ENCODE measurements at regions not wholly inside any gene's neighbourhood (a gene's known extent, or its start where the extent isn't known, plus 50 kb on each side); places are given as distances from the start of the nearest gene placed in this dataset.

DNA sequence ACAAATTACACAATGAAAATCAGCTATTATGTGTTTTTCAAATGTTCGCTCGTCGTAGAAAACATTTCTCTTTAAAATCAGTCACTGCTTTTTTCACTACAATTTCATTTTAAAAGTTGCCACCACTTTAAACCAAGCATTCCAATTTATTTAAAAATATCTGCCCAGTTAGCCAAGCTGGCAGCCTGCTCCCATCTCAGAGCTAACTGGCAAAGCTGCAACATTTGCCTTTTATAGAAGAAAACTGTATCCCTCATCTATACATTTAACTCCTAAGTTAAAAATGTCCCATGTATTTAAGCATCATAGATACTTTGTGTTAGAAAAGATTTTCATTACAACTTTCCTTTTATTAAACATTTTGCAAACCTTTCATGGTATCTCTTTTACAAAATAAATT lies 294.9 kb upstream of the ADAMTS16 start:
- Histone ChIP-seq H3K4me1 (ENCODE audit: control insufficient read depth, insufficient read depth, low read length) (no peaks in the 10 kb centered on the region), H3K9ac (ENCODE audit: low read length) (no peak overlapping the region), H3K36me3 (ENCODE audit: control insufficient read depth, insufficient read depth, low read length, severe bottlenecking) (no peaks in the 10 kb centered on the region), H3K4me3 (ENCODE audit: low read length) (no peak overlapping the region), H3K27me3 (replicated peaks; ENCODE audit: control insufficient read depth, insufficient read depth, low read length) (no peaks in the 10 kb centered on the region), H3K9me3 (ENCODE audit: control insufficient read depth, low read length) (no peaks in the 10 kb centered on the region)
- DNase-seq (ENCODE audit: low read depth) = no peak

DNA sequence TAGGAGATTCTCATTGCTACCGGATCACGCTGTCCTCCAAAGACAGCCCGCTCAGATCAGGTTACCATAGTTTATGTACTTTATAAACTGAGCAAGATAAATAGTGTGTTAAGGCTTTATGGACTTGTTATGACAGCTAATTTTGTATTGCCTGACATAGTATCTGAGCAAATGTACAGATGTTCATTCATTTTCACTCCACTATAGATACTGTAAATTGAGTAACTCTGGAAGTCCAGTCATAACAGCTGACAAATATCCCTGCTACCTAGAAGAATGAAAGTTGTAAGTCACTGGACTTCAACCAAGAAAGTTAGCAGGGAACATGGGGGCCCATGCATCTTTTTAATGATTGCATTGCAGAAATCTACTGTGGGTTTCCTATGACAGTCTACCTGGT lies 292.4 kb upstream of the ADAMTS16 start:
- Histone ChIP-seq H3K4me3 (ENCODE audit: low read length) (no peak overlapping the region), H3K9ac (ENCODE audit: low read length) (no peak overlapping the region), H3K4me1 (ENCODE audit: control insufficient read depth, insufficient read depth, low read length) (no peaks in the 10 kb centered on the region), H3K36me3 (ENCODE audit: control insufficient read depth, insufficient read depth, low read length, severe bottlenecking) (no peaks in the 10 kb centered on the region), H3K9me3 (ENCODE audit: control insufficient read depth, low read length) (no peaks in the 10 kb centered on the region), H3K27me3 (replicated peaks; ENCODE audit: control insufficient read depth, insufficient read depth, low read length) (no peaks in the 10 kb centered on the region)
- DNase-seq (ENCODE audit: low read depth) = no peak

DNA sequence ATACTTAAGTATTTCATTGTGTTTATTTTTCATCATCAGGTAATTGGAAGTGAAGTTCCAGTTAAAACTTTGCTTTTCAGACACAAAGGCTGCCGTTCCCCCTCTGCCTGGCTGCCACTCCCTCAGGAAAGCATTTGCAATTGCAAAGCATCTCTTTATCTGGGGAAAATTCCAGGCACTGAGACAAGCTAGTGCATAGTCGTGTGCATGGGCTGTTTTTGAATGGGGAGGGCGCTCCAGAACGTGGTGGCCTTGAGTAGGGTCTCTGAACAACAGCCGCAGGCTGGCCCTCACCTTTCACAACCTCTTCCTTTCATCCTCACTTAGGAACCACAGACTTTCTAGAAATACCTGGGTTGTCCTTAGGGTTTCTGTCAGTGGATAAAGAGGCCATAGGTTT lies 285.1 kb upstream of the ADAMTS16 start:
- H3K9me3 ChIP-seq (ENCODE audit: control insufficient read depth, low read length) = no peaks in the 10 kb centered on the region
- H3K4me3 ChIP-seq (ENCODE audit: low read length) = no peak overlapping the region
- no peaks in the 10 kb centered on the region for H3K4me1 ChIP-seq (ENCODE audit: control insufficient read depth, insufficient read depth, low read length)
- no peak for DNase-seq (ENCODE audit: low read depth)
- no peaks in the 10 kb centered on the region for H3K36me3 ChIP-seq (ENCODE audit: control insufficient read depth, insufficient read depth, low read length, severe bottlenecking)
- no peak overlapping the region for H3K9ac ChIP-seq (ENCODE audit: low read length)
- peaks cover 3% of the 10 kb centered on the region for H3K27me3 ChIP-seq (replicated peaks; ENCODE audit: control insufficient read depth, insufficient read depth, low read length)

DNA sequence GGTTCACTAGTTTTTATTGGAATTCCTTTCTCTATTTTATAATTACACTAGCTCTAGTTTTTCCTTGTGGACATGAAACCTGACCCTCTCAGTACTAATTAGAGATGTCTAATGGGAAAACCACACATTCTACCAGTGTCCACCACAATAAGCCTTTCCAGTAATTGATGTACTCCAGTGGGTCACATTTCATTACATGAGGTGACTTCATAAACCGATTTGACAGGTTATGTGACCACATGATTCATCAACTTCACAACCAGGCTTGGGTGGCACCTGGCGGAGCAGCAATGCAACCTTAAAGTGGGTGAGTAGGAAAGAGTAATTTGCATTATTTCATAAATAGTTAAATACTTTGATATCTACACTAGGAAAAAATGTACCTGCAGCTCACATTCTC lies 284.2 kb upstream of the ADAMTS16 start:
- Histone ChIP-seq H3K9me3 (ENCODE audit: control insufficient read depth, low read length) (no peaks in the 10 kb centered on the region), H3K4me1 (ENCODE audit: control insufficient read depth, insufficient read depth, low read length) (no peaks in the 10 kb centered on the region), H3K27me3 (replicated peaks; ENCODE audit: control insufficient read depth, insufficient read depth, low read length) (peaks cover 3% of the 10 kb centered on the region), H3K36me3 (ENCODE audit: control insufficient read depth, insufficient read depth, low read length, severe bottlenecking) (no peaks in the 10 kb centered on the region), H3K9ac (ENCODE audit: low read length) (no peak overlapping the region), H3K4me3 (ENCODE audit: low read length) (no peak overlapping the region)
- DNase-seq (ENCODE audit: low read depth) = no peak

DNA sequence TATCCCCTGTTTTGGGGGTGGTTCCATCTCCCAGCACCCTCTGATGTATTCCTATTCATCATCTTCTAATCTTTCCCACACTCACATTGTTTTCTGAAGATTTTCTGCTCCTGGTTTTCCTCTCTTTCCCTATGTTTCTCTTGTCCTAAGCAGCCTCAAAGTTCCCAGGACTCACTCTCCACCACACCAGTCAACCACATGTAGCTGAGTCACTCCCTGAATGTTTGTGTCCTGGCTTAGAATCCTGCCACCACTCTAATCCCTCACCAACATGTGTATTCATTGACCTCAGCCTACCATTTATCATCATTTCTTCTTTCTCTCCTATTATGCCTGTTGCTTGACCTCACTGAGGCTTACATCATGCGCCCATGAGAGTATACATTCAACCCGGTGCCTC lies 282.4 kb upstream of the ADAMTS16 start:
- no peak for DNase-seq (ENCODE audit: low read depth)
- Histone ChIP-seq H3K9me3 (ENCODE audit: control insufficient read depth, low read length) (no peaks in the 10 kb centered on the region), H3K9ac (ENCODE audit: low read length) (no peak overlapping the region), H3K4me1 (ENCODE audit: control insufficient read depth, insufficient read depth, low read length) (no peaks in the 10 kb centered on the region), H3K36me3 (ENCODE audit: control insufficient read depth, insufficient read depth, low read length, severe bottlenecking) (no peaks in the 10 kb centered on the region), H3K27me3 (replicated peaks; ENCODE audit: control insufficient read depth, insufficient read depth, low read length) (peaks cover 3% of the 10 kb centered on the region), H3K4me3 (ENCODE audit: low read length) (no peak overlapping the region)

DNA sequence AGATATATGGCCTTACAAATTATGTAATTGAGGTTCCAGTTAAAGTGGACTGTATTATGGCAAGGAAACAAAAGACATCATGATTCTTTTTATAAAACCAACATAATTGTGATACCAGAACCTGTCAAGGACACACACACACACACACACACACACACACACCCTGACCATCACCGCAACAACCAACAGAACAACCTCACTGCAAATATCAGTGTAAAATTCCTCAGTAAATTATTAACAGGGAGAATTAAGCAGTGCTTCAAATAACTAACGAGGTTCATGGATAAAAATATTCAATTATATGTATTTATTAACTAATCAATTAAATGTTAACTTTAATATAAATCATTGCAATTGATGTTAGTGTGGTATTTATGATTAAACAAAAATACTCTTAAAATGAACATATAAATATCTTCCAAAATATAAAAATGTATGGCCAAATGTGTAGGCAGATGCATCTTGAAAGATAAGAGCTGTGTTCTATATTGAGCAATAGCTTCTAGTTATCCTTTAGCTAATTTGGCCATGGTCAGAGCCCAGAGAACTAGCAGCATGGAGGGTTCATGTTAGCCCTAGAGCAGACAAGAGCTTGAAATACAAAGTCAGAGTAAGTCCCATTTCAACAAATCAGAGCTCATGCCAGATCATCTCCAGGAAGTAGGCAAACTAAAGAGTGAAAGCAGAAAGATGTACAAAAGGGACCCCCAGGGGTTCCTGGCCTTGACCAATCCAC lies 280.5 kb upstream of the ADAMTS16 start:
- H3K27me3 ChIP-seq (replicated peaks; ENCODE audit: control insufficient read depth, insufficient read depth, low read length) = no peaks in the 10 kb centered on the region
- H3K36me3 ChIP-seq (ENCODE audit: control insufficient read depth, insufficient read depth, low read length, severe bottlenecking) = no peaks in the 10 kb centered on the region
- no peaks in the 10 kb centered on the region for H3K9me3 ChIP-seq (ENCODE audit: control insufficient read depth, low read length)
- no peak overlapping the region for H3K4me3 ChIP-seq (ENCODE audit: low read length)
- no peaks in the 10 kb centered on the region for H3K4me1 ChIP-seq (ENCODE audit: control insufficient read depth, insufficient read depth, low read length)
- DNase-seq (ENCODE audit: low read depth) = no peak
- H3K9ac ChIP-seq (ENCODE audit: low read length) = no peak overlapping the region

DNA sequence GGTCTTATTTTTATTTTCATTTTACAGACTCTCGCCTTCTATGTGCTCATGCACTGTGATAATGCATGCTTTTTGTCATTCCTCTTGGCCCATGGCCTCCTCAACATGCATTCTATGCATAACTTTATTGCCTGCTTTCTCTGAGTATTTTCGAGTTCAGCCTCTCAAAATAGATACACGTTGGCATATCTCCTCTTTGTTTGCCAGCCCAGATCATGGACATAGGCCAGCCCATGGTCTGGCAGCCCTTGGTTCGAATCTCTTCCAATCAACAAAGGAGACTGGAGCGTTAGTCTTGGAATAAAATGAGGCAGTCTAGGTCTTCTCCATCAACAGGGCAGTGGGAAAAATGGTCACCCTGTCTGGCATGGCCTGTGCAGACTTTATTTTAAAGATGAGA lies 279.5 kb upstream of the ADAMTS16 start:
- no peaks in the 10 kb centered on the region for H3K27me3 ChIP-seq (replicated peaks; ENCODE audit: control insufficient read depth, insufficient read depth, low read length)
- H3K36me3 ChIP-seq (ENCODE audit: control insufficient read depth, insufficient read depth, low read length, severe bottlenecking) = no peaks in the 10 kb centered on the region
- no peak overlapping the region for H3K4me3 ChIP-seq (ENCODE audit: low read length)
- no peaks in the 10 kb centered on the region for H3K4me1 ChIP-seq (ENCODE audit: control insufficient read depth, insufficient read depth, low read length)
- H3K9me3 ChIP-seq (ENCODE audit: control insufficient read depth, low read length) = no peaks in the 10 kb centered on the region
- DNase-seq (ENCODE audit: low read depth) = no peak
- H3K9ac ChIP-seq (ENCODE audit: low read length) = no peak overlapping the region

DNA sequence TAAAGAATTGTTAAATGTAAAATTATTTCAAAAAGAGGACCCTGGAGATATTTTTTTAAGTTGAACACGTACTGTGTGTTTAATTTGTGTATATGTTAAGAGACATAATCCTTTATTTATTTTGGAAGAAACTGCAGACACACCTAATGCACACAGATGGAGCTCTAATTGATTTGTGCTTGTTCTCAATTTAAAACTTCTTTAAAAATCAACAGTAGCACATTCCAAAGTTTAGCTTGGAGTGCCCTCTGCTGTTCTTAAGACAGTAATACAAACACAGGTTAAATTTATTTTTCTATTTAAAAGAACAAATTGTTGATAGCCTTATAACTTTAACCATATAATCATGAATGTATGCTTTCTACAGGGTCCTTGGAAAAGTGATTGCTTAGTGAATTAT lies 277.6 kb upstream of the ADAMTS16 start:
- H3K9ac ChIP-seq (ENCODE audit: low read length) = no peak overlapping the region
- H3K4me1 ChIP-seq (ENCODE audit: control insufficient read depth, insufficient read depth, low read length) = no peaks in the 10 kb centered on the region
- no peaks in the 10 kb centered on the region for H3K9me3 ChIP-seq (ENCODE audit: control insufficient read depth, low read length)
- peaks cover under 1% of the 10 kb centered on the region for H3K27me3 ChIP-seq (replicated peaks; ENCODE audit: control insufficient read depth, insufficient read depth, low read length)
- DNase-seq (ENCODE audit: low read depth) = peak; percentile 55
- no peak overlapping the region for H3K4me3 ChIP-seq (ENCODE audit: low read length)
- H3K36me3 ChIP-seq (ENCODE audit: control insufficient read depth, insufficient read depth, low read length, severe bottlenecking) = no peaks in the 10 kb centered on the region

DNA sequence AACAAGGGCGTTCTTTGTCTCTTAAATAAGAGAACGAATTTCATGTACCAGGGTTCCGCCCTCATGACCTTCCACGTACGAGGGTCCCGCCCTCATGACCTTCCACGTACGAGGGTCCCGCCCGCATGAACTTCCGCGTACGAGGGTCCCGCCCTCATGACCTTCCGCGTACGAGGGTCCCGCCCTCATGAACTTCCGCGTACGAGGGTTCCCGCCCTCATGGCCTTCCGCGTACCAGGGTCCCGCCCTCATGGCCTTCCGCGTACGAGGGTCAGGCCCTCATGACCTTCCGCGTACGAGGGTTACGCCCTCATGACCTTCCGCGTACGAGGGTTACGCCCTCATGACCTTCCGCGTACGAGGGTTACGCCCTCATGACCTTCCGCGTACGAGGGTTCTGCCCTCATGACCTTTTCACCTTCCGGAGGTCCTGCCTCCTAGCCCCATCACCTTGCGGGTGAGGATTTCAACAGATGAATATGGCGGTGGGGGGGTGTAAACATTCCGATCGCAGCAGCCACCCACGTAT lies 273.9 kb upstream of the ADAMTS16 start:
- Histone ChIP-seq H3K9me3 (ENCODE audit: control insufficient read depth, low read length) (no peaks in the 10 kb centered on the region), H3K9ac (ENCODE audit: low read length) (no peak overlapping the region), H3K27me3 (replicated peaks; ENCODE audit: control insufficient read depth, insufficient read depth, low read length) (peaks cover 18% of the 10 kb centered on the region), H3K4me1 (ENCODE audit: control insufficient read depth, insufficient read depth, low read length) (no peaks in the 10 kb centered on the region), H3K4me3 (ENCODE audit: low read length) (no peak overlapping the region), H3K36me3 (ENCODE audit: control insufficient read depth, insufficient read depth, low read length, severe bottlenecking) (no peaks in the 10 kb centered on the region)
- no peak for DNase-seq (ENCODE audit: low read depth)

DNA sequence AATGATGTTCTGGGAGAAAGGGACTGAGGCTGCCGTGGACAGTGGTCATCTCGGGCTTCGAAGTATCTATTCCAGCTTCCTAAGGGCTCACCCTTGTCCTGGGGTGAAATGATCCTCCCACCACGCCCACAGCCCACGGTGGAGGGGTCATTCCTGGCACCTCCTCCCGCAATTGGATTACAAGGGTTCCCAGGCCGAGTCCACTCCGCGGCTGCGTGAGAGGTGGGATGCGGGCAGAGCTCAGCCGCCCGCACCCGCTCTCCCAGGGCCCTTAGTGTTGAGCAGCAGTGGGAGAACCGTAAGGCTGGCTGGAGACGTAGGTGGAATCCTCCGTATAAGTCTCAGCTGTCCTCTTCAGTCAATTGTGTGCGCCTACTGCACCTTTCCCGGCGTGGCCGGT lies 273.3 kb upstream of the ADAMTS16 start:
- H3K9ac ChIP-seq (ENCODE audit: low read length) = no peak overlapping the region
- H3K27me3 ChIP-seq (replicated peaks; ENCODE audit: control insufficient read depth, insufficient read depth, low read length) = peaks cover 23% of the 10 kb centered on the region
- H3K36me3 ChIP-seq (ENCODE audit: control insufficient read depth, insufficient read depth, low read length, severe bottlenecking) = no peaks in the 10 kb centered on the region
- no peaks in the 10 kb centered on the region for H3K9me3 ChIP-seq (ENCODE audit: control insufficient read depth, low read length)
- no peak overlapping the region for H3K4me3 ChIP-seq (ENCODE audit: low read length)
- no peaks in the 10 kb centered on the region for H3K4me1 ChIP-seq (ENCODE audit: control insufficient read depth, insufficient read depth, low read length)
- DNase-seq (ENCODE audit: low read depth) = no peak

DNA sequence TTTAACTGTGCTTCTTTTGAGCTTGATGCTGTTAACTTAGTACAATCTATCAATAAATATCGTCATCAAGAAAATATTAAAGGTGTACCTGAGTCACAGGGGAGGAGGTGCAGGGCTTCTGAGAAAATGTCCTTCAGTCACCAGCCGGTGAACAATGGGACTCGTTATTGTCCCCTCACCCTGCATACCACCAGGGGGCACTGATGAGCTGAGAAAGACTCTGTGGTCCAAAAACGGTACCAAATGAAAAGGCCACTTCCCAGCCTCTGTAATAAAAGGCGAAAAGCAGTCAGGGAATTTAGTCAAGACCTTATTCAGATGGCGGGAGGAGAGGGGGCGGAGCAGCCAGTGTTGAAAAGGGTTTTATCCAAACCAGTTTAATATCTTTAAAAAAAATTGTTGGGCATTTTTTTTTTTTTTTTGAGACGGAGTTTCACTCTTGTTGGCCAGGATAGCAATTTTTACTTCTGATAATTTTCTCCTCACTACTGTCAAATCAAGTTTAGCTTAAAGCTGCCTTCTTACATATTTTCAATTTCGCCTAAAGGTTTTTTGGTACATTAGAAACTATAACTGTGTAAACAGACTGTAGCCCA lies 271.9 kb upstream of the ADAMTS16 start:
- Histone ChIP-seq H3K9me3 (ENCODE audit: control insufficient read depth, low read length) (no peaks in the 10 kb centered on the region), H3K27me3 (replicated peaks; ENCODE audit: control insufficient read depth, insufficient read depth, low read length) (peaks cover 26% of the 10 kb centered on the region), H3K4me1 (ENCODE audit: control insufficient read depth, insufficient read depth, low read length) (no peaks in the 10 kb centered on the region), H3K9ac (ENCODE audit: low read length) (no peak overlapping the region), H3K4me3 (ENCODE audit: low read length) (no peak overlapping the region), H3K36me3 (ENCODE audit: control insufficient read depth, insufficient read depth, low read length, severe bottlenecking) (no peaks in the 10 kb centered on the region)
- DNase-seq (ENCODE audit: low read depth) = peak; percentile 16

All from adipocyte (in vitro differentiated cells).